ENCODE measurements at regions not wholly inside any gene's neighbourhood (a gene's known extent, or its start where the extent isn't known, plus 50 kb on each side); places are given as distances from the start of the nearest gene placed in this dataset.

GRCh38 chr15:27665002-27665401 is 434.1 kb downstream of the OCA2 start:
- no peak for TF ChIP-seq POLR2AphosphoS5 (IDR thresholded peaks at IDR 0.05; ENCODE audit: low read depth, low read length)
- TF ChIP-seq TAF1 (IDR thresholded peaks at IDR 0.05; ENCODE audit: borderline replicate concordance, insufficient read depth, low read length): no peak
- TF ChIP-seq REST (IDR thresholded peaks at IDR 0.05; ENCODE audit: insufficient read depth in 1 of 2, low read depth in 2 of 2, low read length in 2 of 2): no peak
- TF ChIP-seq SIN3A (IDR thresholded peaks at IDR 0.05; ENCODE audit: borderline replicate concordance, insufficient read depth, low read length): no peak
